ENCODE measurements at regions not wholly inside any gene's neighbourhood (a gene's known extent, or its start where the extent isn't known, plus 50 kb on each side); places are given as distances from the start of the nearest gene placed in this dataset.

DNA sequence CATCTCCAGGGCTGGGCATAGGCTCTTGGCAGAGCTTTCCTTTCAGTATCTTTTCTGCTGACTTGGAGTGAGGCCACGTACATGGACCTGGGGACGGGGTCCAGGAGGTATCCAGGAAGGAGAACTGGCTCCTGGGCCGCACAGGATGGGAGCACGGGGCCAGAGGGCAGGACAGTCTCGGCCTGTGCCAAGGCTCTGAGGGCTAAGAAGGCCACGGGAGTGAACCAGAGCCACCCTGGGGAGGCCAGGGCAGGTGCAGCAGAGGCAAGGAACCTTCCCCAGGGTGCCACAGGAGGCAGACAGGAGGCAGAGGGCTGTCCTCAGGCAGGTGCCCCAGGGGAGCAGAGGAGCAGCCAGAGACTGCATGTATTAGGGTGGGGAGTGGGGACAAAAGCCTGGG is 50.3 kb downstream of the PLXNA1 start:
- no peak overlapping the region for H3K4me3 Mint-ChIP-seq (ENCODE audit: low read depth, unreplicated experiment)
- intact Hi-C loops (cut with micrococcal nuclease; ENCODE audit: unreplicated experiment) = no loop called here
- DNase-seq = no peak
- H3K9me3 Mint-ChIP-seq (ENCODE audit: low read depth, unreplicated experiment) = no peaks in the 10 kb centered on the region
- H3K27me3 Mint-ChIP-seq (ENCODE audit: unreplicated experiment) = no peaks in the 10 kb centered on the region
- H3K4me1 Mint-ChIP-seq (ENCODE audit: low read depth, unreplicated experiment) = peaks cover 28% of the 10 kb centered on the region
- TF ChIP-seq, protein P1, sequence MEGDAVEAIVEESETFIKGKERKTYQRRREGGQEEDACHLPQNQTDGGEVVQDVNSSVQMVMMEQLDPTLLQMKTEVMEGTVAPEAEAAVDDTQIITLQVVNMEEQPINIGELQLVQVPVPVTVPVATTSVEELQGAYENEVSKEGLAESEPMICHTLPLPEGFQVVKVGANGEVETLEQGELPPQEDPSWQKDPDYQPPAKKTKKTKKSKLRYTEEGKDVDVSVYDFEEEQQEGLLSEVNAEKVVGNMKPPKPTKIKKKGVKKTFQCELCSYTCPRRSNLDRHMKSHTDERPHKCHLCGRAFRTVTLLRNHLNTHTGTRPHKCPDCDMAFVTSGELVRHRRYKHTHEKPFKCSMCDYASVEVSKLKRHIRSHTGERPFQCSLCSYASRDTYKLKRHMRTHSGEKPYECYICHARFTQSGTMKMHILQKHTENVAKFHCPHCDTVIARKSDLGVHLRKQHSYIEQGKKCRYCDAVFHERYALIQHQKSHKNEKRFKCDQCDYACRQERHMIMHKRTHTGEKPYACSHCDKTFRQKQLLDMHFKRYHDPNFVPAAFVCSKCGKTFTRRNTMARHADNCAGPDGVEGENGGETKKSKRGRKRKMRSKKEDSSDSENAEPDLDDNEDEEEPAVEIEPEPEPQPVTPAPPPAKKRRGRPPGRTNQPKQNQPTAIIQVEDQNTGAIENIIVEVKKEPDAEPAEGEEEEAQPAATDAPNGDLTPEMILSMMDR (IDR thresholded peaks at IDR 0.05; ENCODE audit: unreplicated experiment) = no peak
- H3K27ac Mint-ChIP-seq (ENCODE audit: unreplicated experiment) = peak overlapping the region; percentile 12
- CTCF ChIA-PET = no interaction called here
- H3K36me3 Mint-ChIP-seq (ENCODE audit: insufficient read depth, unreplicated experiment) = peaks cover 54% of the 10 kb centered on the region
- no TSS peak for BruUV-seq (replicated peaks)

DNA sequence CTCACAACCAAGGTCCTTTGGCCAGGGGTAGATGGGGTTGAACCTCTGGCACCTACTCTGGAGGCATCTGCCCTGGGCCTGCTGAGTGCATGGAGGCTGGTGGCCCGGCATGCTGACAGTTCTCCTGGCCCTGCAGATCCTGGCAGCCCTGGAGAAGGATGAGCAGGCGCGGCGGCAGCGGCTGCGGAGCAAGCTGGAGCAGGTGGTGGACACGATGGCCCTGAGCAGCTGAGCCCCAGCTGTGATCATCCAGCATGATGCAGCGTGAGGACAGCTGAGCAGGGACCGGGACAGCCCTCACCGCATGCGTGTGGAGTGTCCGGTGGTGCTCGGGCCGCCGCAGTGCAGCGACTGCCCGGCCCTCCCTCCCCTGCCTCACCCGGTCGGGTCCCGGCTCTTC is 50.9 kb downstream of the PLXNA1 start:
- CTCF ChIA-PET = no interaction called here
- no TSS peak for BruUV-seq (replicated peaks)
- peaks cover 28% of the 10 kb centered on the region for H3K4me1 Mint-ChIP-seq (ENCODE audit: low read depth, unreplicated experiment)
- H3K9me3 Mint-ChIP-seq (ENCODE audit: low read depth, unreplicated experiment) = no peaks in the 10 kb centered on the region
- no peak overlapping the region for H3K4me3 Mint-ChIP-seq (ENCODE audit: low read depth, unreplicated experiment)
- TF ChIP-seq, protein P1 (IDR thresholded peaks at IDR 0.05; ENCODE audit: unreplicated experiment) = no peak
- intact Hi-C loops (cut with micrococcal nuclease; ENCODE audit: unreplicated experiment) = no loop called here
- no peak for DNase-seq
- H3K36me3 Mint-ChIP-seq (ENCODE audit: insufficient read depth, unreplicated experiment) = peaks cover 48% of the 10 kb centered on the region
- no peaks in the 10 kb centered on the region for H3K27me3 Mint-ChIP-seq (ENCODE audit: unreplicated experiment)
- H3K27ac Mint-ChIP-seq (ENCODE audit: unreplicated experiment) = peak overlapping the region; percentile 12

DNA sequence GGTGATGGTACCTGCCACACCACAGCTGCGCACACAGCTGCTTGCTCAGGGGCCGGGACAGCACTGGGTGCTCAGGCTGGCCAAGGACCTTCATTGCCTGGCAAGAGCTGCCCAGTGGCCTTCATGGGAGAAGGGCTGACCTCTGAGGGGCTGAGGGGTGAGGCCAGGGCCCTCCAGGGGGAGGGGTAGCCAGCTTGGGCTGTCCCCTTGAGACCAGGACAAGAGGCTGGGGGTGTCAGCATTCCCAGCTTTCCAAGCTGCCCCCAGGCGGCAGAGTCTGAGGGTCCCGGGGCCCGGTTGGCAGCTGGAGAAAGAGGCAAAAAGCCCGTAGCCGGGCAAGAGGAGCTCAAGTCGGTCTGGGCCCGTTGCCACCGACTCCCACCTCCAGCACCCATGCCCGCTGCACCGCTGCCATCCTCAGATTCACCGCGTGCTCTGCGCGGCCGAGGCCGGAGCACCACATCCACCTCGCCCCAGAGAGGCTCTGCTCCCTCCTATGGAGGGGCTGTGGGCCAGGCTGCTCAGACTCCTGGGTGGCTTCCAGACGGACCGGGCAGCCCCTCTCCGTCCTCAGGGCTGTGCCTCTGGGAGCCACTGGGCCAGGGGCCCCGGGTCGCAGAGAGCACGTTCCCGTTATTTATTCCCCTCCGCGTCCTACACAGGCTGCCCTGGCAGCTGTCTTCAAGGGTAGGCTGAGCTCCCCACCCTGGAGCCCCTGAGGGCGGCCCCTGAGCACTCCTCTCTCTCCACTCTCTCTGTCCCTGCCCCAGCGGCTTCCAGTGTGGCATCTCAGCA is 51.5 kb downstream of the PLXNA1 start:
- H3K27ac Mint-ChIP-seq (ENCODE audit: unreplicated experiment) = no peak overlapping the region
- no peaks in the 10 kb centered on the region for H3K9me3 Mint-ChIP-seq (ENCODE audit: low read depth, unreplicated experiment)
- intact Hi-C loops (cut with micrococcal nuclease; ENCODE audit: unreplicated experiment) = no loop called here
- TF ChIP-seq, protein P1 (IDR thresholded peaks at IDR 0.05; ENCODE audit: unreplicated experiment) = no peak
- H3K4me1 Mint-ChIP-seq (ENCODE audit: low read depth, unreplicated experiment) = peaks cover 28% of the 10 kb centered on the region
- DNase-seq = no peak
- BruUV-seq (replicated peaks) = no TSS peak
- H3K27me3 Mint-ChIP-seq (ENCODE audit: unreplicated experiment) = no peaks in the 10 kb centered on the region
- H3K36me3 Mint-ChIP-seq (ENCODE audit: insufficient read depth, unreplicated experiment) = peaks cover 42% of the 10 kb centered on the region
- no peak overlapping the region for H3K4me3 Mint-ChIP-seq (ENCODE audit: low read depth, unreplicated experiment)
- CTCF ChIA-PET = interaction anchor here (0.5 kb wide), 2 partner anchors 210 to 365 kb away, joined by 3 to 5 read pairs; no protein-coding TSS in a partner anchor

DNA sequence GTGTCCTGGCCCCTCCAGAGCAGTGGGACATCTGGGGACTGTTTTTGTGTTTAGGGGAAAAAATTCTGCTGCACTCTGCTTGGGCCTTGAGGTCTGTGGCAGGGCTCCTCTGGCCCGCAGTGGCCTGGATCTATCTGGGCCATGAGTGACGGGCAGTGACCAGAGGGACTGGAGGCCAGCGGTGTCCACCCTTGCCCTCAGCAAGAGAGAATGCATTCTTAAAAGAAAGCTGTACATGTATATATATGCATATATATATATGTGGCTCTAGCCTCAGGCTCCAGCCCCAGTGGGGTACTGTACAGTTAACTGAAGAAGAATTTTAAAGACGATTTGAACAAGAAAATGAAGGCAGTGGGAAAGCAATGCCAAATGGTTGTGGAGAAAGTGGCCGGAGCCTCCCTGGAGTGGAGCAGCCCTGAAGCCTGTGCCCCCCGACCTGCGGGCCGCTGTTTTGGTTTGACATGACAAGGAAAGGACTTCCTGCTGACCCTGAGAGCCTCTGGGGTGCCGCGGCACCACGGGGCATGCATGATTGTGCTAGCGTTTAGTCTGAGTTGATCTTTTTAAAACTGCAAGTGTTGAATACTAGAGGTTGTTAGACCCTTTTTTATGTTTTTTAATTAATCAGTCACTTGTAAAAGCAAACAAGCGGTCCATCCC is 52.2 kb downstream of the PLXNA1 start:
- no peak overlapping the region for H3K4me3 Mint-ChIP-seq (ENCODE audit: low read depth, unreplicated experiment)

More for the DNA sequence above, 52.2 kb downstream of the PLXNA1 start:
- Mint-ChIP-seq H3K27ac (ENCODE audit: unreplicated experiment) (no peak overlapping the region), H3K27me3 (ENCODE audit: unreplicated experiment) (no peaks in the 10 kb centered on the region), H3K4me1 (ENCODE audit: low read depth, unreplicated experiment) (peaks cover 28% of the 10 kb centered on the region), H3K9me3 (ENCODE audit: low read depth, unreplicated experiment) (no peaks in the 10 kb centered on the region), H3K36me3 (ENCODE audit: insufficient read depth, unreplicated experiment) (peaks cover 39% of the 10 kb centered on the region)
- intact Hi-C loops (cut with micrococcal nuclease; ENCODE audit: unreplicated experiment) = no loop called here
- TF ChIP-seq, protein P1 (IDR thresholded peaks at IDR 0.05; ENCODE audit: unreplicated experiment) = no peak
- BruUV-seq (replicated peaks) = no TSS peak
- DNase-seq = no peak
- CTCF ChIA-PET = interaction anchor here (0.9 kb wide), 1 partner anchor 269 kb away, joined by 4 read pairs; no protein-coding TSS in a partner anchor
